ENCODE measurements at regions not wholly inside any gene's neighbourhood (a gene's known extent, or its start where the extent isn't known, plus 50 kb on each side); places are given as distances from the start of the nearest gene placed in this dataset.
"Not testable (repeated sequence)": the region's sequence is repeated elsewhere in the genome, so short reads cannot be mapped to it uniquely, and the experiment has no call there.

- H3K27ac Mint-ChIP-seq = no peak overlapping the region
- no peaks in the 10 kb centered on the region for H3K4me1 Mint-ChIP-seq (ENCODE audit: low read depth in 2 of 2)
- DNase-seq = no peak
- no peak for ATAC-seq (replicated peaks)
- H3K27me3 Mint-ChIP-seq = peaks cover 25 to 29% of the 10 kb centered on the region in 2 donors
- no peaks in the 10 kb centered on the region for H3K36me3 Mint-ChIP-seq (ENCODE audit: insufficient read depth)
- no peak overlapping the region for H3K4me3 Mint-ChIP-seq
- no peaks in the 10 kb centered on the region for H3K9me3 Mint-ChIP-seq
Observed at GRCh38 chr15:45794304-45794703, 159.5 kb downstream of the SQOR start.

DNA sequence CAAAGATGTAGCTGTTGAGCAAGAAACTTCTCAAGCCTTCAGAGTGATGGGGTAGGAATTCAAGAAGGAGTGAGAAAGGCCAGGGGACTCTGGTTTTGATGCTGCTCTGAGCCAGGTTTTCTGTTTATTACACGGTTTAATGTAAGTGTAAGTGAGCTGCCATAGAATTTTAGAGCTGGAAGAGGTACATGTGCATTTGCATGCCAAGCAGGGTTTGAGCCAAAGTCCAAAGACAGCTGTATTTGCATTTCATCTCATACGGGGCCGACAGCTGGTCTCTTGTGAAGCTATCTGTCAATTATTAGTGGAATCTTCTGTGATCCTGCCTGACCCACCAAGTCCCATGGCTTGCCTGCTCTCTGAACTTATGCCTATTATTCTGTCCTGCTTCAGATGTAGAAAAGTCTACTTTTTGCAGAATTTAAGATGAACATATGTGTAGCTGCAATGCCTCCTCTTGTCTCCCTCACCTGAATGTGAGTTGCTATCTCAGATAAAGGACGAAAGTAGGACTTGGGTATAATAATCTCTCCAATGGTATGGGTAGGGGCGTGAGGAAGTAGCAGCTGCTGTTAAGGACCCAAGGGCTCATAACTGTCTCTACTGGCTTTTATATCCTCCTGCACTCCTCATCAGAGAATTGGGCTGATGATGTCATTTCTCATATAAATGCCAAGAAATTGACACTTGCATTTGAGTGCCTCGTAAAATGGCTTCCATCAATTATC is 160.0 kb downstream of the SQOR start:
- H3K36me3 Mint-ChIP-seq (ENCODE audit: insufficient read depth) = no peaks in the 10 kb centered on the region
- H3K27me3 Mint-ChIP-seq = peaks cover 23 to 29% of the 10 kb centered on the region in 2 donors
- no peak overlapping the region for H3K27ac Mint-ChIP-seq
- ATAC-seq (replicated peaks) = no peak
- DNase-seq = no peak
- no peaks in the 10 kb centered on the region for H3K9me3 Mint-ChIP-seq
- no peak overlapping the region for H3K4me3 Mint-ChIP-seq
- no peaks in the 10 kb centered on the region for H3K4me1 Mint-ChIP-seq (ENCODE audit: low read depth in 2 of 2)

DNA sequence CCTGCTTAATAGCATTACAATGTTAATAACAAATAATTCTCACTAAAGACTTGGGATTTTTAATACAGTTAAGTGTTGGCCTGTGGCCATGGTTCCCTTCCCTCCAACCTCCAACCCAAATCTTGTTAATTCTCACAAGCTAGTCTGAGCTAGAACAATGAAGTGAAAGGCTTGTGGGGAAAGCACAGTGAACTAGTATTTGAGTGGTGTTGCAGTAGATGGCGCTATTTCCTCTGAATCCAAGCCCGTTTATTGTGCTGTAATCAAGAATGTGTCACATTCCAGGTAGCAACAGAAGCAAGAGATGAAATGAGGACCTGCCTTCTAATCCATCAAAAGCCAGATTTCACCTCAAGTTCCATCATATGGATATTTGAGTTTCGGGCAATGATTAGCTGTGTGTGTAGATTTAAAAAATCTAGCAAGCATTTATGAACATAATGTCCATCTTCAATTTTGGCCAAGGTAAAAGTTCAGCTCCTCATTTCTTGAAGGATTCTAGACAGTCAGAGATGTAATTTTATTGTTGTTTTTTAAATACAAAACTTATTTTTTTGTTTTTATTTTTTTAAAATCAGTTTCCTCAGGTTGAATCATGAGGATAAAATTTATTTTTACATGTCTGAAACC is 160.7 kb downstream of the SQOR start:
- Mint-ChIP-seq H3K27ac (no peak overlapping the region), H3K4me1 (ENCODE audit: low read depth in 2 of 2) (no peaks in the 10 kb centered on the region), H3K27me3 (peaks cover 23 to 25% of the 10 kb centered on the region in 2 donors), H3K9me3 (no peaks in the 10 kb centered on the region), H3K36me3 (ENCODE audit: insufficient read depth) (no peaks in the 10 kb centered on the region), H3K4me3 (no peak overlapping the region)
- ATAC-seq (replicated peaks) (no peak), DNase-seq (no peak)

DNA sequence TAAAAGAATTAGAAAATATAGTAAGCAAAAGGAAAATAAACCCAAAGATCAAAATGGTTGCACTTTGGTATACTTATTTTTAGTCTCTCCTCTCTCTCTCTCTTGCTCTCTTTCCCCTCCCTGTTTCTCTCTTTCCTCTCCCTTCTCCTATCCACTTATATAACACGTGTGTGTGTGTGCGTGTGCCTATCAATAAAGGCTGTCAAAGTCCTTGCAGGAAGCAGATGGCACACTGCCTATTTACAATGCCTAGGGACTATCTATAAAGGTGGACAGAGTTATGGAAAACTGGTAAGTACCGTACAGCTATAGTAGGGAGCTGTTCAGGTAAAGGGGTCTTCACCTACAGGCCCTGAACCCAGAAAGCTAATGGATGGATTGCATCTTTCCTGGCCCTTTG is 161.6 kb downstream of the SQOR start:
- Mint-ChIP-seq H3K36me3 (ENCODE audit: insufficient read depth) (no peaks in the 10 kb centered on the region), H3K9me3 (no peaks in the 10 kb centered on the region), H3K27me3 (peaks cover 22 to 26% of the 10 kb centered on the region in 2 donors), H3K4me1 (ENCODE audit: low read depth in 2 of 2) (no peaks in the 10 kb centered on the region), H3K27ac (no peak overlapping the region), H3K4me3 (no peak overlapping the region)
- DNase-seq = no peak
- no peak for ATAC-seq (replicated peaks)

- Mint-ChIP-seq H3K4me1 (ENCODE audit: low read depth in 2 of 2) (peaks cover 0 to 1% of the 10 kb centered on the region in 2 donors), H3K9me3 (no peaks in the 10 kb centered on the region), H3K36me3 (ENCODE audit: insufficient read depth) (no peaks in the 10 kb centered on the region), H3K27ac (no peak overlapping the region), H3K4me3 (no peak overlapping the region), H3K27me3 (peaks cover 20 to 22% of the 10 kb centered on the region in 2 donors)
- DNase-seq = no peak
- ATAC-seq (replicated peaks) = no peak
Observed at GRCh38 chr15:45799508-45799907, 164.7 kb downstream of the SQOR start.

DNA sequence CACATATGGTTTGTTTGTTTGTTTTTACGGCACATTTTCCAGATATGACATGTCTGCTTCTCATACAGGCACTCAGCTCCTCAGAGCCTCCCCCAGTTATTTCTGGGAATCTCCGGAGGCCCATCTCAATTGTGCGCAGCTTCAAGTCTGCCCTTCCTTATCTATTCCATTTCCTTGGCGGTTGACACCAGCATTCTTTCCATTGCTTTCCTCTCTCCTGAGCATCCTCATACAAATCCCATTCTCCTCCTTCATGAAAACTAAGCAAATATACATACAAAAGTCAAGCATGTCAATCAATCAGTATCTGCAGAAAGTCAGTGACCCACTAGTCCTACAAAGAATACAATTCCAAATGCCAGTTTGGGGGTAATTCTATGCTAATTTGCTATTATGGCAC is 166.7 kb downstream of the SQOR start:
- Mint-ChIP-seq H3K27me3 (peaks cover 24 to 28% of the 10 kb centered on the region in 2 donors), H3K36me3 (ENCODE audit: insufficient read depth) (no peaks in the 10 kb centered on the region), H3K4me3 (no peak overlapping the region), H3K27ac (no peak overlapping the region), H3K9me3 (no peaks in the 10 kb centered on the region), H3K4me1 (ENCODE audit: low read depth in 2 of 2) (peaks cover 0 to 1% of the 10 kb centered on the region in 2 donors)
- no peak for DNase-seq
- no peak for ATAC-seq (replicated peaks)

DNA sequence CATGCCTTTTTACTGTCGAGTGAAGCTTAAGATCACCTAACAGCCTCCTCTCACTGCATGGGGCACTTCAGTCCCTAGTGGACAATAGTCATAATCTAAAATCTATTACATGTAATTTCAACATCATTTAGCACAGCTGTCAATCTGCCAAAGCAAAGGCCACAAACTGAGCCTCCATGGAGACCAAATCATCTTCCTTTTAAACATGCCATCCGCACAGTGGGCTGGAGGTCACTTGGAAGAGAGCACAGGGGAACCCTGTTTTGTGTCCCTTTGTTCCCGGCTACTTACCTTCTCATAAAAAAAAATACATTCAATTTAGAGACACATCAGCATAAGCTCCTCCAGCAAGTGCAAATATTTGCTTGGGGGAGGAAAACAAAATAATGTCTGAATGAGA is 167.3 kb downstream of the SQOR start:
- Mint-ChIP-seq H3K27me3 (peaks cover 27 to 32% of the 10 kb centered on the region in 2 donors), H3K27ac (no peak overlapping the region), H3K4me3 (no peak overlapping the region), H3K36me3 (ENCODE audit: insufficient read depth) (no peaks in the 10 kb centered on the region), H3K9me3 (no peaks in the 10 kb centered on the region), H3K4me1 (ENCODE audit: low read depth in 2 of 2) (peaks cover 0 to 1% of the 10 kb centered on the region in 2 donors)
- DNase-seq (no peak), ATAC-seq (replicated peaks) (no peak)

GRCh38 chr15:45804028-45804427 is 169.2 kb downstream of the SQOR start:
- Mint-ChIP-seq H3K4me3 (no peak overlapping the region), H3K27ac (no peak overlapping the region), H3K36me3 (ENCODE audit: insufficient read depth) (no peaks in the 10 kb centered on the region), H3K4me1 (ENCODE audit: low read depth in 2 of 2) (peaks cover 0 to 1% of the 10 kb centered on the region in 2 donors), H3K9me3 (no peaks in the 10 kb centered on the region), H3K27me3 (peaks cover 26 to 40% of the 10 kb centered on the region in 2 donors)
- DNase-seq = no peak
- no peak for ATAC-seq (replicated peaks)

GRCh38 chr15:45810201-45810600 is 175.4 kb downstream of the SQOR start:
- Mint-ChIP-seq H3K4me3 (no peak overlapping the region), H3K4me1 (ENCODE audit: low read depth in 2 of 2) (no peaks in the 10 kb centered on the region), H3K27me3 (peaks cover 22 to 29% of the 10 kb centered on the region in 2 donors), H3K27ac (no peak overlapping the region), H3K9me3 (peaks cover 2 to 6% of the 10 kb centered on the region in 2 donors), H3K36me3 (ENCODE audit: insufficient read depth) (no peaks in the 10 kb centered on the region)
- DNase-seq = no peak
- ATAC-seq (replicated peaks) = no peak

DNA sequence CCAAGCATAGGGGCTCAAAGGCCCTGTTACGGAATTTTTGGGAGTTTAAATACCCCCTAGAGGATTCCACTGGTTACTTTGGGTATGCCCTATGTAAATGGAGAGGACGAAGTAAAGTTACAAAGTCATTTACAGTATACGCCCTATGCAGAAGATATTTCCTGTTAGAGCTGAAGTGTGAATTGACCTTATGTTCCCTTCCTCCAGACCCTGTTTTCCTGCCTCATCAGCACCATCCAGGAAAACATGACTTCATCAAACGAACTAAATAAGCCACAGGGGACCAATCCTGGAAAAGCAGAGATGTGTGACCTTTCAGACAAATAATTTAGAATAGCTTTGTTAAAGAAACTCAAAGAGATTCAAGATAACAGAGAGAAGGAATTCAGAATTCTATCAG is 177.4 kb downstream of the SQOR start:
- H3K36me3 Mint-ChIP-seq (ENCODE audit: insufficient read depth) = no peaks in the 10 kb centered on the region
- no peak overlapping the region for H3K27ac Mint-ChIP-seq
- no peak overlapping the region for H3K4me3 Mint-ChIP-seq
- H3K27me3 Mint-ChIP-seq = peaks cover 15 to 19% of the 10 kb centered on the region in 2 donors
- no peaks in the 10 kb centered on the region for H3K4me1 Mint-ChIP-seq (ENCODE audit: low read depth in 2 of 2)
- H3K9me3 Mint-ChIP-seq = peaks cover 4 to 12% of the 10 kb centered on the region in 2 donors
- no peak for DNase-seq
- ATAC-seq (replicated peaks) = no peak

DNA sequence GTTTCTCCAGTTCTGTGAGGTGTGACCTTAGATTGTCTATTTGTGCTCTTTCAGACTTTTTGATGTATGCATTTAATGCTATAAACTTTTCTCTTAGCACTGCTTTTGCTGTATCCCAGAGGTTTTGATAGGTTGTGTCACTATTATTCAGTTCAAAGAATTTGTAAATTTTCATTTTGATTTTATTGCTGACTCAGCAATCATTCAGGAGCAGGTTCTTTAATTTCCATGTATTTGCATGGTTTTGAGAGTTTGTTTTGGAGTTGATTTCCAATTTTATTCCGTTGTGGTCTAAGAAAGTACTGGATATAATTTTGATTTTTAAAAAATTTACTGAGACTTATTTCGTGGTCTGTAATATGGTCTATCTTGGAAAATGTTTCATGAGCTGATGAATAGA is 182.7 kb downstream of the SQOR start:
- not testable (repeated sequence) for DNase-seq; H3K27ac Mint-ChIP-seq; H3K36me3 Mint-ChIP-seq (ENCODE audit: insufficient read depth); ATAC-seq (replicated peaks); H3K4me1 Mint-ChIP-seq (ENCODE audit: low read depth in 2 of 2); H3K4me3 Mint-ChIP-seq
- Mint-ChIP-seq H3K9me3 (peaks cover 4 to 12% of the 10 kb centered on the region in 2 donors), H3K27me3 (peaks cover 15 to 21% of the 10 kb centered on the region in 2 donors)

- H3K36me3 Mint-ChIP-seq (ENCODE audit: insufficient read depth) = no peaks in the 10 kb centered on the region
- H3K4me1 Mint-ChIP-seq (ENCODE audit: low read depth in 2 of 2) = peaks cover 0 to 2% of the 10 kb centered on the region in 2 donors
- H3K27me3 Mint-ChIP-seq = peaks cover 23 to 40% of the 10 kb centered on the region in 2 donors
- no peak overlapping the region for H3K4me3 Mint-ChIP-seq
- no peak overlapping the region for H3K27ac Mint-ChIP-seq
- H3K9me3 Mint-ChIP-seq = no peaks in the 10 kb centered on the region
- no peak for DNase-seq
- no peak for ATAC-seq (replicated peaks)
Observed at GRCh38 chr15:45821390-45821789, 186.6 kb downstream of the SQOR start.

GRCh38 chr15:45822968-45823367 is 188.1 kb downstream of the SQOR start:
- not testable (repeated sequence) for H3K36me3 Mint-ChIP-seq (ENCODE audit: insufficient read depth); DNase-seq; ATAC-seq (replicated peaks)

DNA sequence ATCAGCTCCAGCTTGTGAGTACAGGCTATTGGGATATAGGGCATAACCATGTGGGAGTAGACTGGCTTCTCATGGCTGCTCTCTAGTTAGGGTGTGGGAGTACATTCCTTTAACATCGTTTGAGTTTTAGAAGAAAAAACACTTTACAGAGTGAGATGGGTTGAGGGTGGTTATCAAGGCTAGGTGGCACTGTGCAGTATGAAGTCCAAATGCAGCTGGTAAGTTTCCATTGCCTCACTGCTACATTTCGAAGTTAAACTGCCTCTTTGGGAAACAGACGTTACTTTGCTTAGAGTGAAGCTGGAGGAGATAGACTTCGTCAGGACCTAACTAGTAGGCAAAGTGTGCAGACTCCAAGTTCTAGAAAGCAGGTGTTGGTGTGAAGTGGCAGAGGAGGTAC is 192.4 kb downstream of the SQOR start:
- Mint-ChIP-seq H3K27me3 (peaks cover 12 to 22% of the 10 kb centered on the region in 2 donors), H3K36me3 (ENCODE audit: insufficient read depth) (no peaks in the 10 kb centered on the region), H3K4me3 (no peak overlapping the region), H3K9me3 (no peaks in the 10 kb centered on the region), H3K27ac (no peak overlapping the region), H3K4me1 (ENCODE audit: low read depth in 2 of 2) (peaks cover 0 to 2% of the 10 kb centered on the region in 2 donors)
- DNase-seq (no peak), ATAC-seq (replicated peaks) (no peak)

More at GRCh38 chr15:45822968-45823367, 188.1 kb downstream of the SQOR start:
- H3K9me3 Mint-ChIP-seq; H3K4me3 Mint-ChIP-seq; H3K27ac Mint-ChIP-seq; H3K4me1 Mint-ChIP-seq (ENCODE audit: low read depth in 2 of 2): not testable (repeated sequence)
- H3K27me3 Mint-ChIP-seq = peaks cover 23 to 40% of the 10 kb centered on the region in 2 donors
